Cardiac muscle cell (in vitro differentiated cells and primary cell): ENCODE measurements at regions not wholly inside any gene's neighbourhood (a gene's known extent, or its start where the extent isn't known, plus 50 kb on each side); places are given as distances from the start of the nearest gene placed in this dataset.

Experiments
- DNase-seq, 2 donors: peaks; one replicate each; pipeline versions ENCODE4 v3.0.0 to v3.0.0-alpha.2; 2010 to 2017; ENCODE audit warnings: low read depth in 1 of 2, low spot score in 1 of 2
- H3K27ac ChIP-seq: fragments of 200-600 bp; sonication (generic); 2 replicates; pipeline ENCODE4 v1.5.1; 2016
- H3K27me3 ChIP-seq: fragments of 200-600 bp; sonication (generic); 2 replicates; pipeline ENCODE4 v1.6.0; 2016; ENCODE audit warnings: control low read depth
- H3K36me3 ChIP-seq: fragments of 200-600 bp; sonication (generic); 2 replicates; pipeline ENCODE4 v1.5.1; 2016; ENCODE audit warnings: control low read depth
- H3K4me1 ChIP-seq: fragments of 200-600 bp; sonication (generic); 2 replicates; pipeline ENCODE4 v1.8.1; 2017; ENCODE audit warnings: low read depth, mild to moderate bottlenecking, mixed run types
- H3K4me3 ChIP-seq: fragments of 200-600 bp; sonication (generic); 2 replicates; pipeline ENCODE4 v1.5.1; 2016; ENCODE audit warnings: mild to moderate bottlenecking
- H3K9me3 ChIP-seq: fragments of 200-600 bp; sonication (generic); 2 replicates; pipeline ENCODE4 v1.5.1; 2017; ENCODE audit warnings: low read depth, mild to moderate bottlenecking, control low read depth
- TF ChIP-seq, protein P1 (sequence below): IDR thresholded peaks from 2 replicates; pipeline ENCODE4 v1.5.1; 2012; ENCODE audit warnings: low read depth, mild to moderate bottlenecking, low read length

DNA sequence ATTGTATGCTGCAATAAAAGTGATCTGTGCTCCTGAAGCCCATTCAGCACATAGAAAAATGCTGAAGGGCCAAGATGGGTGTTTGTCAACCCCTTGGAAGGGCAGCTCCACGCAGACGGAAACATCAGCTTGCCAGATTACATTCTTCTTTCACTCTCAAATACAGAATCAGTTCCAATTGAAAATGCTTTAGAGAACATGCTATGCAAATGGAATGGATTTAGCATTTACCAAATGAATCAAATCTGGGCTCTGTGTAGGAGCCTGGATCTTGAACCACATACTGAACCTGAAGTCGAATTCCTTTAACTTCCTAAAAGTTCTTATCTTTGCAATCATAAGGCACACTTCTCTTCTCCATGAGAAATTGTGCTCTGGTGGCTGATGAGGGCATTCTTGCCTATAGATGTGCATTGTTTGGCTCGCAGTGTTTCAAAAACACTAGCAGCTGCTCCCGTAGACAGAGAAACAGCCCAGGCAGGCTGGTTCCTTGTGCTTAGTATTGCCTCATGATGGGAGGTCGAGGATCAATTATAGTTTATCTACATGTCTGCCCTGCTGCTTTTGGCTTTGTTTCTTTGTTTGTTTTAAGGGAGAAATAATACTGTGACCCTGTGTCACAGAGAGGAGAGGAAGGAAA, 489.8 kb upstream of the FLRT2 start:
- Histone ChIP-seq H3K27ac (no peak overlapping the region), H3K4me1 (no peaks in the 10 kb centered on the region), H3K27me3 (no peaks in the 10 kb centered on the region), H3K4me3 (no peak overlapping the region), H3K36me3 (no peaks in the 10 kb centered on the region), H3K9me3 (no peaks in the 10 kb centered on the region)
- TF ChIP-seq, protein P1, sequence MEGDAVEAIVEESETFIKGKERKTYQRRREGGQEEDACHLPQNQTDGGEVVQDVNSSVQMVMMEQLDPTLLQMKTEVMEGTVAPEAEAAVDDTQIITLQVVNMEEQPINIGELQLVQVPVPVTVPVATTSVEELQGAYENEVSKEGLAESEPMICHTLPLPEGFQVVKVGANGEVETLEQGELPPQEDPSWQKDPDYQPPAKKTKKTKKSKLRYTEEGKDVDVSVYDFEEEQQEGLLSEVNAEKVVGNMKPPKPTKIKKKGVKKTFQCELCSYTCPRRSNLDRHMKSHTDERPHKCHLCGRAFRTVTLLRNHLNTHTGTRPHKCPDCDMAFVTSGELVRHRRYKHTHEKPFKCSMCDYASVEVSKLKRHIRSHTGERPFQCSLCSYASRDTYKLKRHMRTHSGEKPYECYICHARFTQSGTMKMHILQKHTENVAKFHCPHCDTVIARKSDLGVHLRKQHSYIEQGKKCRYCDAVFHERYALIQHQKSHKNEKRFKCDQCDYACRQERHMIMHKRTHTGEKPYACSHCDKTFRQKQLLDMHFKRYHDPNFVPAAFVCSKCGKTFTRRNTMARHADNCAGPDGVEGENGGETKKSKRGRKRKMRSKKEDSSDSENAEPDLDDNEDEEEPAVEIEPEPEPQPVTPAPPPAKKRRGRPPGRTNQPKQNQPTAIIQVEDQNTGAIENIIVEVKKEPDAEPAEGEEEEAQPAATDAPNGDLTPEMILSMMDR, result no peak
- DNase-seq, result peak in 1 of 2 donors; percentile 18

- H3K9me3 ChIP-seq, result no peaks in the 10 kb centered on the region
- DNase-seq, result no peak
- no peaks in the 10 kb centered on the region for H3K4me1 ChIP-seq
- TF ChIP-seq, protein P1, result no peak
- no peak overlapping the region for H3K4me3 ChIP-seq
- no peaks in the 10 kb centered on the region for H3K27me3 ChIP-seq
- no peak overlapping the region for H3K27ac ChIP-seq
- no peaks in the 10 kb centered on the region for H3K36me3 ChIP-seq
These were observed 488.3 kb upstream of the FLRT2 start for GRCh38 chr14:85041618-85042017.

DNA sequence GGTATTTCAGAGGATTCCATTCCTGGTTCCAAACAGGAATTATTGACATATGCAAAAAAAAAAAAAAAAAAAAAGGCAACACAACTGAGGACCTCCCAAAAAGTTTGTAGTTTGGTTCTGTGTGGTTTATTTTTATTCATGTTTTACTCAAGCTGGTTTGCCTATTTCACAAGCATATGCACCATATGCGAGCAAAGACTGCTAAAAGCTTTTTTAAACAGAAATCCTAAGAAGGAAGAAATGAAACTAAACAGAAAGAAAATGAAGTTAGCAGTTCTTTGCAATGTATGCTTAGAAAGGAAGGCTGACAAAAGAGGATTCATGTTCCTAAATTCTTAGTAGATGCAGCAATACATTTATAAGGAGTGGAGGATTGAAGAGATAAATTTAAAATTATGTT, 487.6 kb upstream of the FLRT2 start:
- H3K27me3 ChIP-seq, result no peaks in the 10 kb centered on the region
- H3K36me3 ChIP-seq, result no peaks in the 10 kb centered on the region
- no peaks in the 10 kb centered on the region for H3K9me3 ChIP-seq
- no peaks in the 10 kb centered on the region for H3K4me1 ChIP-seq
- TF ChIP-seq, protein P1, result no peak
- no peak for DNase-seq
- H3K4me3 ChIP-seq, result no peak overlapping the region
- no peak overlapping the region for H3K27ac ChIP-seq

DNA sequence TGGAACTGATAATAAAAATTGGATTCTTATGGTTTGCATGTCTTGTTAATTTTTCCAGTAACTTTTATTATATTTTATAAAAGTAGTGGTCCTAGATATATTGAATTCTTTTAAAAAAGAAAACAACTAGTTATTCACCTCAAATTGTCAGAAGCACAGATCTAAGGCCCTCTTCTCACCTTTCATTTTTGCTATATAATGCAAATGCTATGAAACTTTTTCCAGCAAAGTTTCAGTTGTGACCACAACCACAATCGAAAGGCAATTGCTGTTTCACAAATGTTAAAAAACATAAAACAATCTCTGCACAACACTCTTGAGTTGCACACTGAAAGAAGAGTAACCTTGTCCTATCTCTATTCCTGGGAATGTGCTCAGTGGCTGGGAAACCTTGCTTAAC, 479.8 kb upstream of the FLRT2 start:
- TF ChIP-seq, protein P1, result no peak
- H3K27ac ChIP-seq, result no peak overlapping the region
- no peaks in the 10 kb centered on the region for H3K36me3 ChIP-seq
- no peaks in the 10 kb centered on the region for H3K27me3 ChIP-seq
- H3K4me3 ChIP-seq, result no peak overlapping the region
- no peaks in the 10 kb centered on the region for H3K4me1 ChIP-seq
- no peaks in the 10 kb centered on the region for H3K9me3 ChIP-seq
- DNase-seq, result no peak

DNA sequence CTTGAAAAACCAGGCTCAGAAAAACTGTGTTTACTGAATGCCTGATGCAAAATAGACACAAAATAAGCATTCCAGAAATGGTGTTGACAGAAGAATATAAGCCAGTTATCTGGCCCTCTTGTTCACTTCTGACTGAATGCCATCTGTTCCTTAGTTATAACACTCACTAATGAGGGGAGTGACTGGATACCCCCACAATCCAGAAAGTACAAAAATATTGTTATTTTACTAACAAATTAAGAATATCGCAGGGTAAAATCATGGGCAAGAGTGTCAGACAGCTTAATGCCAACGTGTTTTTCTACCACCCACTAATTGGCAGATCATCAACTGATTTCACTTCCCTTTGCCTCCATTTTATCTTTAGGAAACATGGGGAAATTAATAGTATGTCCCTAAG, 477.3 kb upstream of the FLRT2 start:
- no peak for DNase-seq
- H3K36me3 ChIP-seq, result no peaks in the 10 kb centered on the region
- no peaks in the 10 kb centered on the region for H3K9me3 ChIP-seq
- H3K4me1 ChIP-seq, result no peaks in the 10 kb centered on the region
- TF ChIP-seq, protein P1, result no peak
- H3K27ac ChIP-seq, result no peak overlapping the region
- H3K27me3 ChIP-seq, result no peaks in the 10 kb centered on the region
- no peak overlapping the region for H3K4me3 ChIP-seq
